Breast epithelium (tissue), 4 donors: ENCODE measurements at regions not wholly inside any gene's neighbourhood (a gene's known extent, or its start where the extent isn't known, plus 50 kb on each side); places are given as distances from the start of the nearest gene placed in this dataset.

Source experiments
- DNase-seq, 2 donors: peaks; one replicate each; pipeline ENCODE4 v3.0.0-alpha.2; 2019; ENCODE audit warnings: low spot score in 2 of 2
- H3K27ac ChIP-seq, 2 donors: fragments of 200-600 bp; sonication (generic) in 1 of 2; one replicate each; pipeline ENCODE4 v1.5.1; 2016 to 2019; ENCODE audit warnings: mild to moderate bottlenecking in 1 of 2
- H3K27me3 ChIP-seq, 2 donors: fragments of 200-600 bp; sonication (generic) in 1 of 2; one replicate each; pipeline versions ENCODE4 v1.5.1 to v1.6.0; 2017 to 2019; ENCODE audit warnings: control low read depth in 1 of 2, mild to moderate bottlenecking in 1 of 2
- H3K36me3 ChIP-seq: fragments of 200-600 bp; one replicate; pipeline ENCODE4 v1.5.1; 2019
- H3K4me1 ChIP-seq, 2 donors: fragments of 200-600 bp; sonication (generic); one replicate each; pipeline ENCODE4 v1.5.1; 2016 to 2019; ENCODE audit warnings: control low read depth in 1 of 2
- H3K4me3 ChIP-seq, 3 donors: fragments of 200-600 bp; sonication (generic); 1 replicate in 2 of 3; 2 replicates in 1 of 3; pipeline ENCODE4 v1.5.1; 2016 to 2019; ENCODE audit warnings: mild to moderate bottlenecking in 3 of 3, moderate library complexity in 2 of 3
- H3K9me3 ChIP-seq, 2 donors: fragments of 200-600 bp; sonication (generic) in 1 of 2; one replicate each; pipeline ENCODE4 v1.5.1; 2016 to 2019; ENCODE audit warnings: control low read depth in 1 of 2
- CTCF ChIP-seq, 3 donors: fragments of 450-650 bp; IDR thresholded peaks; one replicate each; pipeline ENCODE4 v1.5.1; 2016 to 2017; ENCODE audit warnings: antibody characterized with exemption in 3 of 3, mild to moderate bottlenecking in 3 of 3, moderate library complexity in 3 of 3
- POLR2A ChIP-seq: fragments of 450-650 bp; IDR thresholded peaks from one replicate; pipeline ENCODE4 v1.6.1; 2016; ENCODE audit warnings: antibody characterized with exemption, mild to moderate bottlenecking, moderate library complexity
- POLR2AphosphoS5 ChIP-seq, 3 donors: sonication (generic); formaldehyde crosslinking; IDR thresholded peaks; one replicate each; pipeline ENCODE4 v1.6.1; 2017; ENCODE audit warnings: antibody characterized with exemption in 3 of 3
- intact Hi-C: fragments of 100-400 bp; cut with DNase I; formaldehyde crosslinking; loops from one replicate; pipeline ENCODE4 v1.15.1; 2023; ENCODE audit warnings: low total_unique reads

GRCh38 chr6:10221178-10221577 lies 193.7 kb downstream of the TFAP2A start:
- no peak overlapping the region for H3K4me3 ChIP-seq

GRCh38 chr6:10219510-10219909 lies 195.4 kb downstream of the TFAP2A start:
- Histone ChIP-seq H3K9me3 (no peaks in the 10 kb centered on the region), H3K27me3 (no peaks in the 10 kb centered on the region), H3K27ac (no peak overlapping the region), H3K4me1 (no peaks in the 10 kb centered on the region), H3K36me3 (no peaks in the 10 kb centered on the region), H3K4me3 (no peak overlapping the region)
- no peak for TF ChIP-seq CTCF (IDR thresholded peaks at IDR 0.05)
- no peak for TF ChIP-seq POLR2AphosphoS5 (IDR thresholded peaks at IDR 0.05)
- no peak for TF ChIP-seq POLR2A
- DNase-seq: no peak
- intact Hi-C loops: loop anchor here (10.0 kb wide), 1 partner anchor 1065 kb away; no protein-coding TSS in a partner anchor

More at GRCh38 chr6:10221178-10221577, 193.7 kb downstream of the TFAP2A start:
- TF ChIP-seq CTCF (IDR thresholded peaks at IDR 0.05) (no peak), POLR2A (no peak), POLR2AphosphoS5 (IDR thresholded peaks at IDR 0.05) (no peak)
- Histone ChIP-seq H3K9me3 (no peaks in the 10 kb centered on the region), H3K27me3 (no peaks in the 10 kb centered on the region), H3K4me1 (no peaks in the 10 kb centered on the region), H3K27ac (no peak overlapping the region), H3K36me3 (no peaks in the 10 kb centered on the region)
- intact Hi-C loops: no loop called here
- no peak for DNase-seq

GRCh38 chr6:10217111-10217510 lies 197.8 kb downstream of the TFAP2A start:
- H3K36me3 ChIP-seq: no peaks in the 10 kb centered on the region
- peak overlapping the region in 1 of 2 donors; percentile 58 for H3K27ac ChIP-seq
- H3K4me3 ChIP-seq: no peak overlapping the region
- no peaks in the 10 kb centered on the region for H3K4me1 ChIP-seq
- TF ChIP-seq POLR2A: no peak
- no peak for TF ChIP-seq CTCF (IDR thresholded peaks at IDR 0.05)
- TF ChIP-seq POLR2AphosphoS5 (IDR thresholded peaks at IDR 0.05): no peak
- H3K9me3 ChIP-seq: no peaks in the 10 kb centered on the region
- no peaks in the 10 kb centered on the region for H3K27me3 ChIP-seq
- intact Hi-C loops: loop anchor here (10.0 kb wide), 1 partner anchor 1062 kb away; no protein-coding TSS in a partner anchor
- no peak for DNase-seq

GRCh38 chr6:10215326-10216110 lies 199.4 kb downstream of the TFAP2A start:
- H3K36me3 ChIP-seq: no peaks in the 10 kb centered on the region
- H3K9me3 ChIP-seq: no peaks in the 10 kb centered on the region
- H3K27me3 ChIP-seq: no peaks in the 10 kb centered on the region
- H3K4me3 ChIP-seq: no peak overlapping the region
- TF ChIP-seq POLR2AphosphoS5 (IDR thresholded peaks at IDR 0.05) (no peak), POLR2A (no peak), CTCF (IDR thresholded peaks at IDR 0.05) (no peak)
- H3K27ac ChIP-seq: no peak overlapping the region
- H3K4me1 ChIP-seq: no peaks in the 10 kb centered on the region
- no peak for DNase-seq
- intact Hi-C loops: loop anchor here (10.0 kb wide), 1 partner anchor 1061 kb away; no protein-coding TSS in a partner anchor

- no peaks in the 10 kb centered on the region for H3K9me3 ChIP-seq
- no peaks in the 10 kb centered on the region for H3K4me1 ChIP-seq
- no peak overlapping the region for H3K27ac ChIP-seq
- no peak for DNase-seq
- H3K36me3 ChIP-seq: no peaks in the 10 kb centered on the region
- H3K27me3 ChIP-seq: no peaks in the 10 kb centered on the region
- TF ChIP-seq CTCF (IDR thresholded peaks at IDR 0.05) (no peak), POLR2A (no peak), POLR2AphosphoS5 (IDR thresholded peaks at IDR 0.05) (no peak)
- intact Hi-C loops: loop anchor here (10.0 kb wide), 1 partner anchor 1055 kb away; no protein-coding TSS in a partner anchor
- no peak overlapping the region for H3K4me3 ChIP-seq
Observed at GRCh38 chr6:10210052-10210451, 204.8 kb downstream of the TFAP2A start.
